ENCODE measurements at regions not wholly inside any gene's neighbourhood (a gene's known extent, or its start where the extent isn't known, plus 50 kb on each side); places are given as distances from the start of the nearest gene placed in this dataset.

DNA sequence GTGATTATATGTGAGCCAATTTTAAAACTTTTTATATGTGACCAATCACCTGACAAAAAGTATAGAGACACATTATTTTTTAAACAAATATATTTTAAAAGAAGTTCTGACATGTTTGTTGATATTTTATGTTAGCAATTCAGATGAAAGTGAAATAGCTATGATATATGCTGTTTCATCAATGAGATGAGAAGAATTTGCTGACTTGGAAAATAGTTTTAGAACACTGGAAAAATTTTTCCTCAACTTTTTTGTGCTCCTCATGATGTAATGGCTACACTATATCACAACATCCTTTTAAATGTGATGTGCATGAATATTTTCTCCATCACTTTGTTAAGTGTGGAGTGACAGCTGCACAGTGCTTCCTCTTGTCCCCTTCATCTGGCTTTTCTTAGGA, 434.0 kb downstream of the PLCL1 start:
- TF ChIP-seq, protein P1, sequence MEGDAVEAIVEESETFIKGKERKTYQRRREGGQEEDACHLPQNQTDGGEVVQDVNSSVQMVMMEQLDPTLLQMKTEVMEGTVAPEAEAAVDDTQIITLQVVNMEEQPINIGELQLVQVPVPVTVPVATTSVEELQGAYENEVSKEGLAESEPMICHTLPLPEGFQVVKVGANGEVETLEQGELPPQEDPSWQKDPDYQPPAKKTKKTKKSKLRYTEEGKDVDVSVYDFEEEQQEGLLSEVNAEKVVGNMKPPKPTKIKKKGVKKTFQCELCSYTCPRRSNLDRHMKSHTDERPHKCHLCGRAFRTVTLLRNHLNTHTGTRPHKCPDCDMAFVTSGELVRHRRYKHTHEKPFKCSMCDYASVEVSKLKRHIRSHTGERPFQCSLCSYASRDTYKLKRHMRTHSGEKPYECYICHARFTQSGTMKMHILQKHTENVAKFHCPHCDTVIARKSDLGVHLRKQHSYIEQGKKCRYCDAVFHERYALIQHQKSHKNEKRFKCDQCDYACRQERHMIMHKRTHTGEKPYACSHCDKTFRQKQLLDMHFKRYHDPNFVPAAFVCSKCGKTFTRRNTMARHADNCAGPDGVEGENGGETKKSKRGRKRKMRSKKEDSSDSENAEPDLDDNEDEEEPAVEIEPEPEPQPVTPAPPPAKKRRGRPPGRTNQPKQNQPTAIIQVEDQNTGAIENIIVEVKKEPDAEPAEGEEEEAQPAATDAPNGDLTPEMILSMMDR (IDR thresholded peaks at IDR 0.05), result no peak
- intact Hi-C loops (cut with DNase I), result no loop called here

DNA sequence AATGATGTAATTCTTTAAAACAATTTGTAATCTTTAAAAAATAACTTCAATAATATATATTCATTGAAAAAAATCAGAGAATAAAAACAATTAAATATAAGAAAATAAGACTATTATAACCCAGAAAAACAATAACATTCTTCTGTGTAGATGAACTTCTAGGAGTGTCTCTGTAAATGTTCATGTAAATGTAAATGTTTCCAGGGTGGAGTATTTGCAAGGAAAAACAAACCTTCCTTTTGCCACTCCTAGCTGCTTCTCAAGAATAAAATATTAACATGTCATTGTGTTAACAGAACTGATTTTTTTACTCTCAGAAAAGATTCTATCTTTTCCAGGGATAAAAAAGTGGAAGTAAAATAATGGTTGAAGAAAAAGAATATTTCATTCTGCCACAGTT, 431.9 kb downstream of the PLCL1 start:
- H3K4me3 ChIP-seq, result no peak overlapping the region
- TF ChIP-seq, protein P1 (IDR thresholded peaks at IDR 0.05), result no peak
- H3K9me3 ChIP-seq, result no peaks in the 10 kb centered on the region
- DNase-seq, result no peak
- no peaks in the 10 kb centered on the region for H3K36me3 ChIP-seq
- intact Hi-C loops (cut with DNase I), result no loop called here
- ATAC-seq, result no peak
- no peaks in the 10 kb centered on the region for H3K4me1 ChIP-seq
- H3K27ac ChIP-seq, result no peak overlapping the region
- H3K27me3 ChIP-seq, result peaks cover 0 to 7% (median 0%) of the 10 kb centered on the region in 7 donors

More for the DNA sequence above, 434.0 kb downstream of the PLCL1 start:
- Histone ChIP-seq H3K36me3 (no peaks in the 10 kb centered on the region), H3K27ac (no peak overlapping the region), H3K4me3 (no peak overlapping the region), H3K9me3 (no peaks in the 10 kb centered on the region), H3K27me3 (peaks cover 0 to 7% (median 0%) of the 10 kb centered on the region in 7 donors), H3K4me1 (no peaks in the 10 kb centered on the region)
- DNase-seq (no peak), ATAC-seq (no peak)

DNA sequence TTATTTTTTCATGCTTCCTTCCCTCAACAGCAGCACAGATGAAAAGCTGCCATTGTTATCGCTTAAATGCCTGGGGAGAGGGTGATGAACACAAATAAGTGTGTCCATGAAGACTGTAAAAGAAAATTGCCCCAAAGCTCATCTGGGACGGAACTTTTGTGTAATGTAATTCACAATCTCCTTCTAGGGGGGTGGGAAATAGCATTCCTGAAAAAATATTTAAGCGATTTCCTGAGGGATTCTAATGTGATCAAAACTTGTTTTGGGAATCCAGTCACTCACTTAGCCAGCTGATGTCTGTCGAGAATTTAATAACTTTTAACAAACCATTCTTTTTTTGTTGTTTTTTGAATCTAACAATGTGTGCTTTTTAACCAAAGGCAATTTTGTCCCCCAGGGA, 427.9 kb downstream of the PLCL1 start:
- DNase-seq (no peak), ATAC-seq (no peak)
- H3K4me1 ChIP-seq, result no peaks in the 10 kb centered on the region
- TF ChIP-seq, protein P1 (IDR thresholded peaks at IDR 0.05), result no peak
- peaks cover 0 to 7% (median 0%) of the 10 kb centered on the region in 7 donors for H3K27me3 ChIP-seq
- no peaks in the 10 kb centered on the region for H3K9me3 ChIP-seq
- no peak overlapping the region for H3K27ac ChIP-seq
- WGBS, 2 donors, result 62 to 63% methylated on average over 4 of the region's 4 CpGs
- H3K36me3 ChIP-seq, result no peaks in the 10 kb centered on the region
- no peak overlapping the region for H3K4me3 ChIP-seq
- intact Hi-C loops (cut with DNase I), result no loop called here

DNA sequence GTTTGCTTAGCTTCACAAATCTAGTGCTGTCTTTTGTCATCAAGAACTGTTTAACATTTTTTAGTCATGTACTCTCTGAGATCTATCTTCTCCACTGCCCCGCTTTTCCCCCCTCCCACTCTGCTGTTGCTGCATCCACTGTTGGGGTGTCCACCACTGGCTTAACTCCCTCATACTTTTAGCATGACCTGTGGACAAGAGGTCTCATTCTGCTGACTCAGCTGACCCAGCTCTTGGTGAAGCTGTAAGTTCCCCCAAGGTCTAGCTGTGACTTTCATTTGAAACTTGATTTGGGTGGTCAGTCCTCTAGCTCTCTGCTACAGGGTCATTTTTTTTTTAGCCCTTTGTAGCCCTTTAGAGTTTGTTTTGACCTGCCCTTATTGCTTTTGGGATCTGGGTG, 427.2 kb downstream of the PLCL1 start:
- intact Hi-C loops (cut with DNase I), result no loop called here
- no peaks in the 10 kb centered on the region for H3K36me3 ChIP-seq
- no peaks in the 10 kb centered on the region for H3K4me1 ChIP-seq
- peaks cover 0 to 7% (median 0%) of the 10 kb centered on the region in 7 donors for H3K27me3 ChIP-seq
- TF ChIP-seq, protein P1 (IDR thresholded peaks at IDR 0.05), result no peak
- H3K27ac ChIP-seq, result no peak overlapping the region
- DNase-seq (no peak), ATAC-seq (no peak)
- H3K4me3 ChIP-seq, result no peak overlapping the region
- WGBS, 2 donors, result 90 to 96% methylated on average over 1 of the region's 1 CpG
- no peaks in the 10 kb centered on the region for H3K9me3 ChIP-seq
